ENCODE measurements at regions not wholly inside any gene's neighbourhood (a gene's known extent, or its start where the extent isn't known, plus 50 kb on each side); places are given as distances from the start of the nearest gene placed in this dataset.

- DNase-seq, result no peak
Observed at GRCh38 chr6:88302769-88303225, 136.7 kb upstream of the CNR1 start.

GRCh38 chr6:88301888-88302768 is 136.0 kb upstream of the CNR1 start:
- DNase-seq, result no peak

- no peak for DNase-seq
Observed at GRCh38 chr6:88301256-88301655, 135.1 kb upstream of the CNR1 start.

- no peak for DNase-seq
Observed at GRCh38 chr6:88298066-88298845, 132.1 kb upstream of the CNR1 start.

- no peak for DNase-seq
Observed at GRCh38 chr6:88296694-88297093, 130.5 kb upstream of the CNR1 start.

- no peak for DNase-seq
Observed at GRCh38 chr6:88295663-88296062, 129.5 kb upstream of the CNR1 start.

- DNase-seq, result no peak
Observed at GRCh38 chr6:88294702-88295101, 128.6 kb upstream of the CNR1 start.

- no peak for DNase-seq
Observed at GRCh38 chr6:88290411-88290810, 124.3 kb upstream of the CNR1 start.

- DNase-seq, result no peak
Observed at GRCh38 chr6:88287696-88288095, 121.5 kb upstream of the CNR1 start.

- no peak for DNase-seq
Observed at GRCh38 chr6:88276331-88276730, 110.2 kb upstream of the CNR1 start.

- DNase-seq, result no peak
Observed at GRCh38 chr6:88268508-88268907, 102.4 kb upstream of the CNR1 start.

- DNase-seq, result no peak
Observed at GRCh38 chr6:88266126-88266525, 100.0 kb upstream of the CNR1 start.

GRCh38 chr6:88263591-88263990 is 97.4 kb upstream of the CNR1 start:
- DNase-seq, result no peak

- no peak for DNase-seq
Observed at GRCh38 chr6:88262332-88262731, 96.2 kb upstream of the CNR1 start.

- DNase-seq, result no peak
Observed at GRCh38 chr6:88251301-88251700, 85.2 kb upstream of the CNR1 start.

- no peak for DNase-seq
Observed at GRCh38 chr6:88248709-88249321, 82.7 kb upstream of the CNR1 start.

GRCh38 chr6:88246654-88247053 is 80.5 kb upstream of the CNR1 start:
- no peak for DNase-seq

- no peak for DNase-seq
Observed at GRCh38 chr6:88244721-88245120, 78.6 kb upstream of the CNR1 start.

GRCh38 chr6:88238901-88239300 is 72.8 kb upstream of the CNR1 start:
- DNase-seq, result no peak

GRCh38 chr6:88238065-88238464 is 71.9 kb upstream of the CNR1 start:
- peak; percentile 5 to 35 for DNase-seq

GRCh38 chr6:88236612-88237360 is 70.6 kb upstream of the CNR1 start:
- DNase-seq, result no peak

- DNase-seq, result no peak
Observed at GRCh38 chr6:88232753-88233152, 66.6 kb upstream of the CNR1 start.

- DNase-seq, result no peak
Observed at GRCh38 chr6:88223298-88223697, 57.2 kb upstream of the CNR1 start.

Measured in CD4-positive, alpha-beta T cell treated with Interleukin-4 for 1 hour (primary cell).